ENCODE measurements at regions not wholly inside any gene's neighbourhood (a gene's known extent, or its start where the extent isn't known, plus 50 kb on each side); places are given as distances from the start of the nearest gene placed in this dataset.
"Not testable (repeated sequence)": the region's sequence is repeated elsewhere in the genome, so short reads cannot be mapped to it uniquely, and the experiment has no call there.

DNA sequence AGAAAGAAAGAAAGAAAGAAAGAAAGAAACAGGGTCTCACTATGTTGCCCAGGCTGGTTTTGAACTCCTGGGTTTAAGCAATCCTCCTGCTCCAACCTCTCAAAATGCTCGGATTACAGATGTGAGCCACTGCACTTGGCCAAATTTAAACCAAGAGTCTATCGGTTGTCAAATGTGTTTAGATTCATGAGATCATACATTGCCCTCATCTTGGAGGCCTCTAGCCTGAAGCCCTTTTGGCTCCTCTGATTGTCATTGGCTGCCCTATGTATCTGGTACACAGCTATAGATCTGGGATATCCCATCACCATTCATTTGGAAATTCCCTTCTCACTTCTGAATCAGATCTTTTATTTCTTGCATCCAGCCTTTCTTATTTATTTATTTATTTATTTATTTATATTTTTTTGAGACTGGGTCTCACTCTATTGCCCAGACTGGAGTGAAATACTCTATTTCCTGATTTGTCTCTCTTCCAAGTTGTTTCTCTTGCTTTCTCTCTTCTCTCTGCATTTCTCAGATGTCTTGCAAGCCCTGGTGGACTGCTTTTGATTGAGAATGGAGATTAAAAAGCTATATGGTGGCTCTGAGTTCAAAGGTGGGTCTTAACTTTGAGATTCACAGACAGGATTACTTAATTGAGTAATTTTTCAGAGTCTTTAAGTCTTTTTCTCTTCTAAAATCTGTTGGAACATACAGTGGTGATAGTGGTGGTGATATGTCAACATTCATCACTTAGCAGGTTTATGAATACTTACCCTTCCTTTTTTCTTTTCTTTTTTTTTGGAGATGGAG lies 121.9 kb downstream of the GJA1 start:
- H3K4me3 ChIP-seq (ENCODE audit: low read length), result no peak overlapping the region
- no peak for TF ChIP-seq CTCF (conservative IDR thresholded peaks at IDR 0.05; ENCODE audit: low read depth, low read length)
- DNase-seq (ENCODE audit: low read depth), result no peak

GRCh38 chr6:121559611-121560269 lies 124.3 kb downstream of the GJA1 start:
- no peak overlapping the region for H3K4me3 ChIP-seq (ENCODE audit: low read length)
- TF ChIP-seq CTCF (conservative IDR thresholded peaks at IDR 0.05; ENCODE audit: low read depth, low read length), result no peak
- no peak for DNase-seq (ENCODE audit: low read depth)

- no peak for DNase-seq (ENCODE audit: low read depth)
- TF ChIP-seq CTCF (conservative IDR thresholded peaks at IDR 0.05; ENCODE audit: low read depth, low read length), result no peak
- H3K4me3 ChIP-seq (ENCODE audit: low read length), result no peak overlapping the region
Observed at GRCh38 chr6:121560476-121560875, 125.0 kb downstream of the GJA1 start.

DNA sequence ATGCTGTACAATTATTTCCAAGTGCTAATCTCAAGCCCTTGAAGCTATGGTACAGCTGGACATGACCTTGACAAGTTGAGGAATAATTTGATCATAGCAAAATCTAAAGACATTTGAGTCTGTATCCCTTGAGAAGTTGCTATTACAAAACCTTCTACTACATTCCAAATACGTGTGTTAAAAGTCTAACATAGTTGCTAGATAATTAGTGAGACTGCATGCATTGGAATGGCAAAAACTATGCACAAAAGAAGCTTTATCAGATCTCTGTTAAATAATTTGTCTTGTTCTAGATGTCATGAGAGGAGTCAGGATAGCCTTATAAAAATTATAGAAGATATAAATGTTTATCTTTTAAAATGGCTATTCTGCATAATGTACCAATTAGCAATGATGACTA lies 127.8 kb downstream of the GJA1 start:
- TF ChIP-seq CTCF (conservative IDR thresholded peaks at IDR 0.05; ENCODE audit: low read depth, low read length), result no peak
- DNase-seq (ENCODE audit: low read depth), result no peak

DNA sequence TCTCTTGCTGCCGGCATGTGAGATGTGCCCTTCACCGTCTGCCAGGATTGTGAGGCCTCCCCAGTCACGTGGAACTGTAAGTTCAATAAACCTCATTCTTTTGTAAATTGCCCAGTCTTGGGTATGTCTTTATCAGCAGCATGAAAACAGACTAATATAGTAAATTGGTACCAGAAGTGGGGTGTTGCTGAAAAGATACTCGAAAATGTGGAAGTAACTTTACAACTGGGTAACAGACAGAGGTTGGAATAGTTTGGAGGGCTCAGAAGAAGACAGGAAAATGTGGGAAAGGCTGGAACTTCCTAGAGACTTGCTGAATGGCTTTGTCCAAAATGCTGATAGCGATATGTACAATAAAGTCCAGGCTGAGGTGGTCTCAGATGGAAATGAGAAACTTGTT lies 129.1 kb downstream of the GJA1 start:
- H3K4me3 ChIP-seq (ENCODE audit: low read length); DNase-seq (ENCODE audit: low read depth): not testable (repeated sequence)

More for the DNA sequence above, 127.8 kb downstream of the GJA1 start:
- H3K4me3 ChIP-seq (ENCODE audit: low read length), result no peak overlapping the region

- no peak for DNase-seq (ENCODE audit: low read depth)
- no peak overlapping the region for H3K4me3 ChIP-seq (ENCODE audit: low read length)
- TF ChIP-seq CTCF (conservative IDR thresholded peaks at IDR 0.05; ENCODE audit: low read depth, low read length), result no peak
Observed at GRCh38 chr6:121571455-121571854, 136.0 kb downstream of the GJA1 start.

DNA sequence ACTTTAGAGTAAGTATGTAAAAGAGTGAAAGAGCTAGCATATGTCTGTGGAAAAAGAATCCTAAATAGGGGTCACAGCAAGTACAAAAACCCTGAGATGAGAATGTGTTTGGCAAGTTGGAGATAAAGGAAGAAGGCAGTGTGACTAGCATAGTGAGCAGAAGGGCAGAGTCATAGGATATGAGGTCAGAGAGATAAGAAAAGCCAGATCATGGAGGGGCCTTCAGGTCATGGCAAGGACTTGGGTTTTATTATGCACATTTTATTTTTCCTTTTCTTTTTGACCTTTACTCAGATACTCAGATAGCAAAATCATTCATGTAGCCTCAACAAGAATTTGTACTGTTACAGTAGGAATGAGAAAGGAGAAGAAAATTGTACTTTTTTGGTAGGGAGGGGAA lies 138.0 kb downstream of the GJA1 start:
- DNase-seq (ENCODE audit: low read depth), result no peak
- H3K4me3 ChIP-seq (ENCODE audit: low read length), result no peak overlapping the region
- TF ChIP-seq CTCF (conservative IDR thresholded peaks at IDR 0.05; ENCODE audit: low read depth, low read length), result no peak
